ENCODE measurements at regions not wholly inside any gene's neighbourhood (a gene's known extent, or its start where the extent isn't known, plus 50 kb on each side); places are given as distances from the start of the nearest gene placed in this dataset.
"Not testable (repeated sequence)": the region's sequence is repeated elsewhere in the genome, so short reads cannot be mapped to it uniquely, and the experiment has no call there.

DNA sequence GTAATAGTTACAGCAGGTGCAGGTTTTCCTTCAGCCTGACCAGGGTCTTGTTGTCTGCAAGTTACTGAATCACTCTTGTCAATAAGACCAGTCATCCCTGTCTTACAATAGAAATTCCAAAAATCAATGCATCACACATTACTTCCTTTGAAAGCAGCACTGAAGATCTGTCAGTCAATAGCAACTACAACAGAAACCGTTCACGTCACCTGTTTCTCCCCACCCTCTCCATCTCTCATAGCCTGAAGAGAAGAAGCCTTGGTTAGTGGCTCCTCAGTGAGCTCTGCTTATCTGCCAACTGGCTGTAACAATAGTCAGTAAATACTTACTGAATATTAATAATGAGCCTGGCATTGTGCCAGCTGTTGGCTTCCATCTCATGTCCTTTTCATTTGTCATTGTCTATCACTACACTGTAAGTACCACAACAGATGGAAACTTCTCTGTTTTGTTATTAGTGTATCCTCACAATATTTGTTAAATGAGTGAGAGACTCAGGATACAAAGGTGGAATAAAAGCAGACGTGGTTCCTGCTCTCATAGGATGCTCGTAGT is 195.2 kb downstream of the S1PR1 start:
- no peak for ATAC-seq
- peaks cover 2 to 19% of the 10 kb centered on the region in 2 donors for H3K27me3 Mint-ChIP-seq
- no peaks in the 10 kb centered on the region for H3K9me3 Mint-ChIP-seq
- peaks cover 13% of the 10 kb centered on the region for H3K36me3 Mint-ChIP-seq
- H3K4me3 Mint-ChIP-seq: no peak overlapping the region
- peaks cover 0 to 5% of the 10 kb centered on the region in 2 donors for H3K4me1 Mint-ChIP-seq (ENCODE audit: low read depth in 2 of 2)
- H3K27ac Mint-ChIP-seq: no peak overlapping the region
- DNase-seq (ENCODE audit: low spot score): no peak

DNA sequence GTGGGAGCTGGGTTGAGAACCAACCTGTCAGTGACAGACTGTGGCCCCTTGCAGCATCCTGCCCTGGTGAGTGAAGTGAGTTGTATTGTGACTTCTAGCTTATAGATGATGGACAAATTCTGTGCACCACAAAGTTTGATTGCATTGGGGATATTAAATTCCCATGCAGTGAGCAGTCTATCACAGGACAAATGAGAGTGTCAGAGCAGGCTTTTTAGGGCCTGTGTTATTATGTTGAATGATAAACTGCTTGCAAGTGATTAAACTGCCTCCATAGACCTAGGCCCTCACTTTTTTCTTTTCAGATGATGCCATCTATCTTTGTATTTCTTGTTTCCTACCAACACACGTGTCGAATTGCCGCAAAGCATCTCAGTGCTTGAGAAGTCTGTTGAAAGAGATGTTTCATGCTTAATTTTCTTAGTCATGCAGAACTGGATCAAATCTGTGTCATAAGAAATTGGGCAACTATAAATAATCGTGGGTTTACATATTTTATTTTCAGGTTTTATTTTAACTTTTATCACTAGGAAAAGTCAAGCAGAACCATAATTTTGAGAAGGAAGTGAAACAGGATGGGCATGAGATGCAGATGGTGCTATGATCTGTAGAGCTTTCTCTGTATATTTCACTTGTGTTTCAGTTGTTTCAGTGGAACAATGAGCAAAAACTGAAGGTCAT is 199.2 kb downstream of the S1PR1 start:
- Mint-ChIP-seq H3K27ac (no peak overlapping the region), H3K4me3 (no peak overlapping the region), H3K36me3 (no peaks in the 10 kb centered on the region), H3K27me3 (peaks cover 6 to 24% of the 10 kb centered on the region in 2 donors), H3K9me3 (no peaks in the 10 kb centered on the region), H3K4me1 (ENCODE audit: low read depth in 2 of 2) (peaks cover 0 to 5% of the 10 kb centered on the region in 2 donors)
- ATAC-seq: no peak
- no peak for DNase-seq (ENCODE audit: low spot score)

DNA sequence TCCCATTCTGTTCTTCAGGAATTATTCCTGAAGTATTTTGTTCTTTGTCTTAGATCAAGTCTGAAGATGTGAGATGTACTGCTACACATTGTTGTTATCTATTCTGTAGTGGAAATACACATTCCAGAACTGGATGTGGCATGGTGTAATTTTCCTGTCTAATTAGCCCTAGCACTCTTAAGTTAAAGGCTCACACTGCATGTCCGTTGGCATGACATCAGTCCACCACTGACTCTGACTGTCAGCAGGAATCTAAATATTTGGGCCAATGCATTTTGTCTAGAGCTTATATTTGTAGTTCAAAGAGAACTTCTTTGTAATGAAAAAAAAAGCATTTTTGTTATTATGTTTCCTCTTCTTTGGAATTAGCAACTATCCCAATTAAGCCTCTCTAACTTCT is 201.0 kb downstream of the S1PR1 start:
- ATAC-seq (no peak), DNase-seq (ENCODE audit: low spot score) (no peak)
- no peak overlapping the region for H3K4me3 Mint-ChIP-seq
- peaks cover 4 to 17% of the 10 kb centered on the region in 2 donors for H3K27me3 Mint-ChIP-seq
- no peaks in the 10 kb centered on the region for H3K36me3 Mint-ChIP-seq
- peaks cover 0 to 5% of the 10 kb centered on the region in 2 donors for H3K4me1 Mint-ChIP-seq (ENCODE audit: low read depth in 2 of 2)
- H3K27ac Mint-ChIP-seq: no peak overlapping the region
- H3K9me3 Mint-ChIP-seq: no peaks in the 10 kb centered on the region

DNA sequence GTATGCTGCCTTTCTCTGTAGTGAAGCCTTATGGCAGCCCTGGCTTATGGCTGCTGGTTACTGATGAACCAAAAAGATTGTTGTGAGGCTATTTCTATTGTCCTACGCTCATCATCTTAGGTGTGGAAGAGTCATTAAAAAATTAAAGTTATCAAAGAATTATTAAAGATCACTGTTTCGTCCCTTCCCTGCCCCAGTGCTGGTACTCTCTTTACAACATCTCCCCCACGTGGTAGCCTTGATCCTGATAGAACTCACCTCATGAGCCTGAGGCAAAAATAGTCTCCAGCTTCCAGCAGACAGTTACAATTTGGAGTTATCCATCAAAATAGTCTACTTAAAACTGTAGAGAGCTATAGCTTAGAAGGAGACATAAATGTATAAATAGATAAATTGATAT is 201.5 kb downstream of the S1PR1 start:
- no peaks in the 10 kb centered on the region for H3K9me3 Mint-ChIP-seq
- ATAC-seq (no peak), DNase-seq (ENCODE audit: low spot score) (no peak)
- H3K27me3 Mint-ChIP-seq: peaks cover 4 to 11% of the 10 kb centered on the region in 2 donors
- no peaks in the 10 kb centered on the region for H3K36me3 Mint-ChIP-seq
- peaks cover 0 to 5% of the 10 kb centered on the region in 2 donors for H3K4me1 Mint-ChIP-seq (ENCODE audit: low read depth in 2 of 2)
- H3K4me3 Mint-ChIP-seq: no peak overlapping the region
- no peak overlapping the region for H3K27ac Mint-ChIP-seq

DNA sequence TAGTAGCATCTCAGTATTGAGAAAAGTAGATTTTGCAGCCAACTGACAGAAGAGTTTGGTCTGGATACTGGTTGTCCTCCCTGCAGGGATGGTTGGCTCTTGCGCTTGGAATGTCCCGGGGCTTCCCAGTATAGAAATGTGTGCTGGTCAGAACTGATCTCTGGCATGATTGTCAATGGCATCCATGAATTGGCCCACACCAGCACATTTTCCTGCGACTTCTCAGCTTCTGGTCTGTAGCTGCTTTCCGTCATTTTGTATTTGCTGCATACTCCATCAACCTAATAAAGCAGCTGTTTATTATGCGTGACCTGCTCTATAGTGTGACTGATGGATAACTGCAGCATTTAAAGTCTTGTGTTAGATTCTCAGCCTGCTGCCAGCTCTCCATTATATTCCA is 203.7 kb downstream of the S1PR1 start:
- ATAC-seq (no peak), DNase-seq (ENCODE audit: low spot score) (no peak)
- Mint-ChIP-seq H3K27me3 (peaks cover 4 to 10% of the 10 kb centered on the region in 2 donors), H3K9me3 (no peaks in the 10 kb centered on the region), H3K4me3 (no peak overlapping the region), H3K27ac (no peak overlapping the region), H3K4me1 (ENCODE audit: low read depth in 2 of 2) (peaks cover 0 to 5% of the 10 kb centered on the region in 2 donors), H3K36me3 (no peaks in the 10 kb centered on the region)

DNA sequence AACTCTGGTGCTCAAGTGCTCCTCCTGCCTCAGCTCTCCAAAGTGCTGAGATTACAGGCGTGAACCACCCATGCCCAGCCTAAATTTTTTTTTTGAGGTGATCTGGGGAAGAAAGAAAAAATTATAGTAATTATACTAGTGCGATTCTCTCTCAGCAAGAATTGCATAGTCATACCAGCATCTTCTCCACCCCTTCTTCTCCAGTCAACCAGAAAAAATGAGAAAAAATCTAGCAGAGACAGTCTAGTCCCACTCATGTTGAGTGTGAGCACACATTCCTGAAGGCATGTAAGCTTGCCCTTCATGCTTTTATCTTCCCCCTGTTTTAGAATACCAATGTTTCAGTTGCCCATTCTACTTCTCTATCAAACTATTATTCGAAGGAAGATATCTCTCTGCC is 207.6 kb downstream of the S1PR1 start:
- H3K9me3 Mint-ChIP-seq: no peaks in the 10 kb centered on the region
- no peak overlapping the region for H3K4me3 Mint-ChIP-seq
- no peaks in the 10 kb centered on the region for H3K4me1 Mint-ChIP-seq (ENCODE audit: low read depth in 2 of 2)
- ATAC-seq (no peak), DNase-seq (ENCODE audit: low spot score) (no peak)
- H3K27ac Mint-ChIP-seq: no peak overlapping the region
- H3K27me3 Mint-ChIP-seq: peaks cover 12 to 15% of the 10 kb centered on the region in 2 donors
- H3K36me3 Mint-ChIP-seq: no peaks in the 10 kb centered on the region

DNA sequence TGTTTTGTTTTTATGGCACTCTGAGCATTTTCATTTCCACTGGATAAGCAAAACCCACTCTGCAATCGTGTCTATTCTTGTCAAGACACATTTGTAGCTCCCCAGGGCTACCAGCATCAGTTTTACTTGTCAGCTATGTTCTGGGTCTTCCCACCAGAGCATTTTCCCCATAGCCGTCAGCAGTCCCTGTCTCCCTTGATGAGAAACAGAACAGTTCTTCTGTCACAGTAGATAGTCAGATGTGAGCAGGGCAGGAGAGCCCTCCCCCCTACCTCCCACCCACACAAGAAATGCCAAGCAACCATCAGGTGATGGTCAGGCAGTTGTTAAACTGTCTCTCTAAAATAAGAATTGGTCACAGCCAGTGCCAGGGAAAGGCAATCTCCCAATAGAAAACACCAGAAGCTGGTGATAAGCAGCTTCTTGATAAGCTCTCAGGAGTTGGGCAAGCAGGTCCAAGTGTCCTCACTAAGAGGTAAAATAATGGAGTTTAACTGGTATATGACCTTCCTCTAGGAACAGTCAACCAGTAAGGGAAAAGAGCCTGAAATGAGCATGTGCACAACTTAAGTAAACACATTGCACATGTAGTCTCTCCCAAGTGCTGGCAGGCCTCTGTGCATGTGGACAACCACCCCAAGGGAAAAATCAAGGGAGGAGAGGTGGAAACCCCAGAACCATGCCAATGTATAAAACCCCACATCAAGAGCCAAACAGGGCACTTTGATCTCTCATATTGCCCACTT is 208.2 kb downstream of the S1PR1 start:
- peaks cover 15 to 22% of the 10 kb centered on the region in 2 donors for H3K27me3 Mint-ChIP-seq
- H3K27ac Mint-ChIP-seq: no peak overlapping the region
- no peak overlapping the region for H3K4me3 Mint-ChIP-seq
- ATAC-seq (no peak), DNase-seq (ENCODE audit: low spot score) (no peak)
- no peaks in the 10 kb centered on the region for H3K4me1 Mint-ChIP-seq (ENCODE audit: low read depth in 2 of 2)
- no peaks in the 10 kb centered on the region for H3K36me3 Mint-ChIP-seq
- no peaks in the 10 kb centered on the region for H3K9me3 Mint-ChIP-seq

DNA sequence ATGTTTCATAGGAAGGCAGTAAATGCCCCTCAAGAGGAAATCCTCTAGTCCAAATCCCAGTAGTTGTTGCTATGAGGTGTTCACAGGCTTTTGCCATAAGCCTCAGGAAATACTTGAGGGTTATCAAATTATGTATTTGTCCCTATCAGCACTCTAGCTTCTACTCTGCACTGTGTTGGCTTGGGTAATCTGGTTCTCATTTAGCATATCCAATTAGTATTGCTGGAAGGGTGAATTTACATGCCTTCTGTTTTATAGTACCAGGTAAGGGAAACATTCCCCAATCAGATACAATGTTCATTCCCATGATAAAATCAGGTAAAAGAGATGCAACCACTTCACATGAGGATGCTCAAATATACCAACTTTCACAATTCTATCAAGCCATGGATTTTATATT is 211.2 kb downstream of the S1PR1 start:
- Mint-ChIP-seq H3K27me3 (peaks cover 17 to 24% of the 10 kb centered on the region in 2 donors), H3K4me1 (ENCODE audit: low read depth in 2 of 2) (peaks cover 2 to 4% of the 10 kb centered on the region in 2 donors), H3K9me3 (no peaks in the 10 kb centered on the region), H3K36me3 (no peaks in the 10 kb centered on the region), H3K27ac (no peak overlapping the region), H3K4me3 (no peak overlapping the region)
- DNase-seq (ENCODE audit: low spot score) (no peak), ATAC-seq (no peak)

DNA sequence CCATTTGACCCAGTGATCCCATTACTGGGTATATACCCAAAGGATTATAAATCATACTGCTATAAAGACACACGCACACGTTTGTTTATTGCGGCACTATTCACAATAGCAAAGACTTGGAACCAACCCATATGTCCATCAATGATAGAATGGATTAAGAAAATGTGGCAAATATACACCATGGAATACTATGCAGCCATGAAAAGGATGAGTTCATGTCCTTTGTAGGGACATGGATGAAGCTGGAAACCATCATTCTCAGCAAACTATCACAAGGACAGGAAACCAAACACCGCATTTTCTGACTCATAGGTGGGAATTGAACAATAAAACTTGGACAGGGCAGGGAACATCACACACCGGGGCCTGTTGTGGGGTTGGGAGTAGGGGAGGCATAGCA is 213.9 kb downstream of the S1PR1 start:
- not testable (repeated sequence) for DNase-seq (ENCODE audit: low spot score); H3K9me3 Mint-ChIP-seq; ATAC-seq; H3K4me3 Mint-ChIP-seq; H3K36me3 Mint-ChIP-seq; H3K27ac Mint-ChIP-seq
- Mint-ChIP-seq H3K4me1 (ENCODE audit: low read depth in 2 of 2) (peaks cover 15 to 16% of the 10 kb centered on the region in 2 donors), H3K27me3 (peaks cover 17 to 24% of the 10 kb centered on the region in 2 donors)

DNA sequence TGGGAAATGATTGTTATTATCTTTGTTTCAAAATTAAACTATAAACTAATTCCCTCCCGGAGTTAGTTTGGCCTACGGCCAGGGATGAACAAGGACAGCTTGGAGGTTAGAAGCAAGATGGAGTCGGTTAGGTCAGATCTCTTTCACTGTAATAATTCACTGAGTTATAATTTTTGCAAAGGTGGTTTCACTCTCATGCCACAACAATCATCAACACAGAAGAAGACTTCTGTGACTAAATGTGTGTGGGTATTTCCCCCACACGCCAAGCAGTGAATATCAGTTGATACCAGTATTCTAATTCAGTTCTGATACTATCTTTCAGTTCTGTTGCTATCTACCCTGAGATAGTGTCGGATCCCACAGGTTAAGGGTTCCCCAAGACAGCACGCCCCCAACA is 215.1 kb downstream of the S1PR1 start:
- ATAC-seq: no peak
- Mint-ChIP-seq H3K27me3 (peaks cover 19 to 33% of the 10 kb centered on the region in 2 donors), H3K27ac (no peak overlapping the region), H3K9me3 (no peaks in the 10 kb centered on the region), H3K4me3 (no peak overlapping the region), H3K4me1 (ENCODE audit: low read depth in 2 of 2) (peaks cover 15 to 16% of the 10 kb centered on the region in 2 donors), H3K36me3 (no peaks in the 10 kb centered on the region)
- no peak for DNase-seq (ENCODE audit: low spot score)

DNA sequence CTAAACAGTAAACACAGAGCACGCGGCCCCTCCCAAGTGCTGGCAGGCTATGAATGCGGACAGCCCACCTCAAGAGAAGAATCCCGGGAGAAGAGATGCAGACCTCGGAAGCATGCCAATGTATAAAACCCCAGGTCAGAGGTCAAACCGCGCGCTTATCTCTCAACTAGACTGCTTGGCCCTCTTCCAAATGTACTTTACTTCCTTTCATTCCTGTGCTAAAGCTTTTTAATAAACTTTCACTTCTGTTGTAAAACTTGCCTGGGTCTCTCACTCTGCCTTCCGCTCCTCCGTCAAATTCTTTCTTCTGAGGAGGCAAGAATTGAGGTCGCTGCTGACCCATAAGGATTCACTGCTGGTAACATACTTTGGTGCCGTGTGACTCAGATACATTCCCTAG is 216.0 kb downstream of the S1PR1 start:
- peaks cover 14 to 29% of the 10 kb centered on the region in 2 donors for H3K27me3 Mint-ChIP-seq
- H3K9me3 Mint-ChIP-seq: no peaks in the 10 kb centered on the region
- ATAC-seq (no peak), DNase-seq (ENCODE audit: low spot score) (no peak)
- no peaks in the 10 kb centered on the region for H3K36me3 Mint-ChIP-seq
- peaks cover 15 to 16% of the 10 kb centered on the region in 2 donors for H3K4me1 Mint-ChIP-seq (ENCODE audit: low read depth in 2 of 2)
- H3K27ac Mint-ChIP-seq: peak overlapping the region in 1 of 2 donors; percentile 20
- no peak overlapping the region for H3K4me3 Mint-ChIP-seq

DNA sequence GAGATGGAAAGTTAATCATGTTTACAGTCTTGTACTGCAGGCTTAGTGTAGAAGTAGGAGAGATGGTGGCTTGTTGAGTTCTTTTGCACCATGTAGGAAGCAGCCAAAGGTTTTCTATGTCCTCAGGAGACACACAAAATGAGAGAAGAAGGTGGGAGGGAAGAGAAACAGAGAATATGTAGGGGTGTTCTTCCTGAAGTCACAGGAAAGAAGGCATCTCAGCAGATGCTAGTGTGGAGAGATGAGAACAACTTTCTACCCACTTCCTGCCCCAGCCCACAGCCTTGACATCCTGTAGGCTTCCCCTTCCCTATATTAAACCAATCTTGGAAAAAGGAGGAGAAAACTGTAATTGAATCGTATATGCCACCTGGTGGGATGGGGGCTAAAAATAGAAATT is 217.0 kb downstream of the S1PR1 start:
- no peak overlapping the region for H3K4me3 Mint-ChIP-seq
- DNase-seq (ENCODE audit: low spot score) (no peak), ATAC-seq (no peak)
- H3K27ac Mint-ChIP-seq: peak overlapping the region in 1 of 2 donors; percentile 20
- no peaks in the 10 kb centered on the region for H3K36me3 Mint-ChIP-seq
- peaks cover 15 to 16% of the 10 kb centered on the region in 2 donors for H3K4me1 Mint-ChIP-seq (ENCODE audit: low read depth in 2 of 2)
- H3K9me3 Mint-ChIP-seq: no peaks in the 10 kb centered on the region
- peaks cover 8 to 27% of the 10 kb centered on the region in 2 donors for H3K27me3 Mint-ChIP-seq

DNA sequence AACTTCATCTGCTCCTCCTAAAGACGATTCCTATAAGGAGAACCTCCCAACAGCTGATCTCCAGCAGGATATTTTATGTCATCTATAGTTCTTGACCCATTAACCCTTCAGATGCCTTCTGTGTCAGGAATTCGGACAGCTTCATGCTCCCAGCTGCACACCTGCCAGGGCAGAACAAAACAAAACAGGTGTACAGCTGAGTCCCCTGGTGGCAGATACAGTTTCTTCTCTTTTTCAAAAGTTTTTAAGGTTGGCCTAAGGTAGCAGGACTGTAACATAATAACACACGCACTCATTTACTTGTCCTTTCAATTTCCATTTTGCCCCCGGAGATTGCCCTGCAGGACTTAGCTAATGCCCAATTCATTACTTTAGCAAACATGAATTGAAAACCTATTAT is 218.3 kb downstream of the S1PR1 start:
- Mint-ChIP-seq H3K4me1 (ENCODE audit: low read depth in 2 of 2) (peaks cover 15 to 16% of the 10 kb centered on the region in 2 donors), H3K36me3 (no peaks in the 10 kb centered on the region), H3K27ac (no peak overlapping the region), H3K27me3 (peaks cover 3 to 18% of the 10 kb centered on the region in 2 donors), H3K4me3 (no peak overlapping the region), H3K9me3 (no peaks in the 10 kb centered on the region)
- no peak for DNase-seq (ENCODE audit: low spot score)
- no peak for ATAC-seq

DNA sequence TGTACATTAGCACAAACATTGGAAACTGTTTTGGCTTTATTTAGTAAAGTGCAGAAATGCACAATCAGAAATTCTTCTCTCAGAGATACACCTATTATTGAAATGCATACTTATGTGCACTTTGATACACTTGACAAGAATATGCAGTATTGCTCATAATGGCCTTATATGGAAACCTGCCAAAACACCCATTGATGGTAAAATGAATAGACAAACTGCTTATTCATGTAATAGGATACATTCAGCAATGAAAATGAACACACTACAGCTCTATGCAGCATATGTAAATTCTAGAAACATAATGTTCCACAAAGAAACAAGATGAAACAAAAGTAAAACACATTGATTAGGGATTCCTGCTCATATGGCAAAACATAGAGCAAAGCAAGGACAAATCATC is 223.9 kb downstream of the S1PR1 start:
- no peak for DNase-seq (ENCODE audit: low spot score)
- H3K27me3 Mint-ChIP-seq: peaks cover 4 to 29% of the 10 kb centered on the region in 2 donors
- no peaks in the 10 kb centered on the region for H3K36me3 Mint-ChIP-seq
- H3K27ac Mint-ChIP-seq: no peak overlapping the region
- H3K4me1 Mint-ChIP-seq (ENCODE audit: low read depth in 2 of 2): no peaks in the 10 kb centered on the region
- no peaks in the 10 kb centered on the region for H3K9me3 Mint-ChIP-seq
- no peak for ATAC-seq
- no peak overlapping the region for H3K4me3 Mint-ChIP-seq
